Esophagus squamous epithelium (tissue), 4 donors: ENCODE measurements at regions not wholly inside any gene's neighbourhood (a gene's known extent, or its start where the extent isn't known, plus 50 kb on each side); places are given as distances from the start of the nearest gene placed in this dataset.

ENCODE experiments used
- POLR2A ChIP-seq, 4 donors: fragments of 450-650 bp; IDR thresholded peaks; one replicate each; pipeline ENCODE4 v1.6.1; 2017; ENCODE audit warnings: antibody characterized with exemption in 4 of 4, mild to moderate bottlenecking in 4 of 4, moderate library complexity in 3 of 4
- TF ChIP-seq, protein P1 (sequence below), 6 experiments: fragments of 450-650 bp in 4 of 6; fragments of 200-600 bp in 2 of 6; sonication (generic) in 2 of 6; IDR thresholded peaks; one replicate each; pipeline ENCODE4 v1.5.1; 2016 to 2019; ENCODE audit warnings: antibody characterized with exemption in 6 of 6, mild to moderate bottlenecking in 4 of 6, moderate library complexity in 4 of 6

- TF ChIP-seq, protein P1, sequence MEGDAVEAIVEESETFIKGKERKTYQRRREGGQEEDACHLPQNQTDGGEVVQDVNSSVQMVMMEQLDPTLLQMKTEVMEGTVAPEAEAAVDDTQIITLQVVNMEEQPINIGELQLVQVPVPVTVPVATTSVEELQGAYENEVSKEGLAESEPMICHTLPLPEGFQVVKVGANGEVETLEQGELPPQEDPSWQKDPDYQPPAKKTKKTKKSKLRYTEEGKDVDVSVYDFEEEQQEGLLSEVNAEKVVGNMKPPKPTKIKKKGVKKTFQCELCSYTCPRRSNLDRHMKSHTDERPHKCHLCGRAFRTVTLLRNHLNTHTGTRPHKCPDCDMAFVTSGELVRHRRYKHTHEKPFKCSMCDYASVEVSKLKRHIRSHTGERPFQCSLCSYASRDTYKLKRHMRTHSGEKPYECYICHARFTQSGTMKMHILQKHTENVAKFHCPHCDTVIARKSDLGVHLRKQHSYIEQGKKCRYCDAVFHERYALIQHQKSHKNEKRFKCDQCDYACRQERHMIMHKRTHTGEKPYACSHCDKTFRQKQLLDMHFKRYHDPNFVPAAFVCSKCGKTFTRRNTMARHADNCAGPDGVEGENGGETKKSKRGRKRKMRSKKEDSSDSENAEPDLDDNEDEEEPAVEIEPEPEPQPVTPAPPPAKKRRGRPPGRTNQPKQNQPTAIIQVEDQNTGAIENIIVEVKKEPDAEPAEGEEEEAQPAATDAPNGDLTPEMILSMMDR (IDR thresholded peaks at IDR 0.05) = no peak
- TF ChIP-seq POLR2A (IDR thresholded peaks at IDR 0.05) = no peak
Observed at GRCh38 chr4:181702864-181703495, 540.2 kb upstream of the TENM3 start.
